Skin of body (tissue), 1 donor: ENCODE measurements at regions not wholly inside any gene's neighbourhood (a gene's known extent, or its start where the extent isn't known, plus 50 kb on each side); places are given as distances from the start of the nearest gene placed in this dataset.

Source experiments
- DNase-seq: peaks from one replicate; lab custom pipeline; 2025; lab: John Stamatoyannopoulos, UW

GRCh38 chr18:59087391-59087790, 52.3 kb upstream of the SEC11C start:
- no peak for DNase-seq
